Pancreas (tissue), 10 donors: ENCODE measurements at regions not wholly inside any gene's neighbourhood (a gene's known extent, or its start where the extent isn't known, plus 50 kb on each side); places are given as distances from the start of the nearest gene placed in this dataset.

Experiments used
- ATAC-seq, 4 donors: fragments of 200-7000 bp; cut with Tn5 transposase; one replicate each; pipeline versions ENCODE4 v1.8.0 to v1.9.1; 2020; ENCODE audit warnings: mild to moderate bottlenecking in 4 of 4, moderate library complexity in 4 of 4
- DNase-seq, 6 donors: peaks; one replicate each; pipeline ENCODE4 v3.0.0-alpha.2; 2020
- FAIRE-seq: peaks from 2 replicates; lab custom pipeline; 2012; peaks lifted over from hg19 to GRCh38; lab: Jason Lieb, UNC
- H3K27ac ChIP-seq, 4 donors: fragments of 200-600 bp; sonication (generic); 1 replicate in 3 of 4; 2 replicates in 1 of 4; pipeline versions ENCODE4 v1.5.0 to v1.8.0; 2020
- H3K27me3 ChIP-seq, 4 donors: fragments of 200-600 bp; one replicate each; pipeline ENCODE4 v1.8.0; 2021
- H3K36me3 ChIP-seq, 3 donors: fragments of 200-600 bp; sonication (generic) in 1 of 3; one replicate each; pipeline versions ENCODE4 v1.5.0 to v1.8.0; 2020 to 2021
- H3K4me1 ChIP-seq, 3 donors: fragments of 200-600 bp; one replicate each; pipeline ENCODE4 v1.8.0; 2021
- H3K4me3 ChIP-seq, 4 donors: fragments of 200-600 bp; sonication (generic) in 2 of 4; one replicate each; pipeline versions ENCODE4 v1.5.0 to v1.8.0; 2020 to 2021
- H3K9me3 ChIP-seq, 4 donors: fragments of 200-600 bp; one replicate each; pipeline ENCODE4 v1.8.0; 2021
- CTCF ChIP-seq, 4 donors: fragments of 200-600 bp; sonication (generic) in 3 of 4; IDR thresholded peaks; one replicate each; pipeline versions ENCODE4 v1.5.0 to v1.8.0; 2021; ENCODE audit warnings: antibody characterized with exemption in 4 of 4
- WGBS, 2 donors: extraction: QIAGEN DNeasy Blood & Tissue Kit; methylation state at CpG; one replicate each; pipeline ENCODE4 v1.1.7; 2013; 5-methylcytosine and 5-hydroxymethylcytosine counted together
- intact Hi-C, 3 donors: fragments of 100-400 bp; cut with DNase I; formaldehyde crosslinking; loops; one replicate each; pipeline versions ENCODE4 v1.11.1 to v1.14.2; 2022
- donor health status: healthy with polysubstance abuse.
- donor health status: DM: no; HTN: no; CAD: no; lungs with moderate emphysema.
- donor health status: DM: no; HTN: no; CAD: no.
- donor health status: control.
- donor health status: control.
- donor health status: Bipolar disorder and iron deficiency.
- donor health status: DM: yes; HTN: yes; CAD: no.
- donor health status: DM: no; HTN: no; CAD: no.
- donor health status: DM: no; HTN: no; CAD: no.
- donor health status: DM: yes; HTN: yes; CAD: no.

DNA sequence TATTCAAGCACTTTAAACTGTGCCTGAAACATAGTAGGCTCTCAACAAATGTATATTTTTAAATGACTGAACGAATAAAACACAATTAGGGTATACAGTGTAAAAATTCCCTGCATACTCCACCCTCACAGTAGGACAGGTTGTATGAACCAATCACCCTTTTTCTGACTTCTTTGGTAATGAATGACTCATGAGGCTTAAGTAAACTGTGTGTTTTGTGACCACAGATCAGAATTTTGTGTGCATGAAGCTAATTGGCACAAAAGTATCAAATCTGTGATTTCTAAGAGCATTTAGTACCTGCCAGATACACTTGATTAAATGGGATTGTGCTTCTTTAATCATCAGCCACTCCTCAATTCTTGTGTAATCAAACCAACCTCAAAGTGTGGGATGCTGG, 109.9 kb upstream of the MAP4K3 start:
- WGBS, 2 donors, result 80 to 88% methylated on average over 1 of the region's 1 CpG
- TF ChIP-seq CTCF (IDR thresholded peaks at IDR 0.05), result no peak
- Histone ChIP-seq H3K4me1 (peaks cover 8 to 30% (median 28%) of the 10 kb centered on the region in 3 donors), H3K9me3 (no peaks in the 10 kb centered on the region), H3K36me3 (no peaks in the 10 kb centered on the region), H3K27ac (no peak overlapping the region), H3K27me3 (no peaks in the 10 kb centered on the region), H3K4me3 (no peak overlapping the region)
- ATAC-seq, result no peak
- no peak for DNase-seq
- no peak for FAIRE-seq
- intact Hi-C loops, result no loop called here

- Histone ChIP-seq H3K4me1 (peaks cover 8 to 30% (median 28%) of the 10 kb centered on the region in 3 donors), H3K9me3 (no peaks in the 10 kb centered on the region), H3K27ac (no peak overlapping the region), H3K4me3 (no peak overlapping the region), H3K36me3 (no peaks in the 10 kb centered on the region), H3K27me3 (no peaks in the 10 kb centered on the region)
- FAIRE-seq (no peak), ATAC-seq (no peak), DNase-seq (no peak)
- TF ChIP-seq CTCF (IDR thresholded peaks at IDR 0.05), result no peak
- 95% methylated on average over 9 of the region's 9 CpGs for WGBS, 2 donors
- intact Hi-C loops, result no loop called here
These were observed 111.0 kb upstream of the MAP4K3 start for GRCh38 chr2:39547811-39548719.

DNA sequence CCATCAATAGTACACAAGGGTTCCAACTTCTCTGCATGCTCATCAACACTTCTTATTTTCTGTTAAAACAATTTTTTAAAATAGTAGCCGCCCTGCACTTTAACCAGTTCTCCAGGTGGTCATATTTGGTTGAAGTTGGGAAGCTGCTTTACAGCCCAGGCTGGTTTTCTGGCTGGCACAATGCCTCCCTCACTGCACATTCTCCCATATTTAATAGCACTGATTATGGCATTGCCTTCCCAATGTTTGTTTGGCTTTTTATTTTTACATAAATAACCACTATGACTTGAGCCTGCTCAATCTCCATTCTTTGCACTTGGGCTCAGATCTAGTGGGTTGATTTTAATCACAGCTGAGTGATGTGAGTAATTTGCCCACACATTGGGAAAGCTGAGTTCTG, 111.9 kb upstream of the MAP4K3 start:
- no peaks in the 10 kb centered on the region for H3K36me3 ChIP-seq
- no peaks in the 10 kb centered on the region for H3K27me3 ChIP-seq
- intact Hi-C loops, result no loop called here
- H3K4me3 ChIP-seq, result no peak overlapping the region
- no peak for DNase-seq
- H3K4me1 ChIP-seq, result peaks cover 8 to 30% (median 28%) of the 10 kb centered on the region in 3 donors
- H3K27ac ChIP-seq, result peak overlapping the region in 1 of 4 donors; percentile 46
- TF ChIP-seq CTCF (IDR thresholded peaks at IDR 0.05), result no peak
- no peak for FAIRE-seq
- no peak for ATAC-seq
- no peaks in the 10 kb centered on the region for H3K9me3 ChIP-seq
- 71 to 81% methylated on average over 1 of the region's 1 CpG for WGBS, 2 donors

GRCh38 chr2:39549718-39550464, 112.8 kb upstream of the MAP4K3 start:
- H3K36me3 ChIP-seq, result no peaks in the 10 kb centered on the region
- H3K27me3 ChIP-seq, result no peaks in the 10 kb centered on the region
- H3K4me3 ChIP-seq, result no peak overlapping the region
- no peak for FAIRE-seq
- peak; percentile 71 to 75 (median 72) for ATAC-seq
- H3K27ac ChIP-seq, result peak overlapping the region in 3 of 4 donors; percentile 16 to 64 (median 46)
- DNase-seq, result peak in 3 of 6 donors; percentile 25 to 53 (median 31)
- WGBS, 2 donors, result 50 to 51% methylated on average over 9 of the region's 9 CpGs
- TF ChIP-seq CTCF (IDR thresholded peaks at IDR 0.05), result no peak
- no peaks in the 10 kb centered on the region for H3K9me3 ChIP-seq
- H3K4me1 ChIP-seq, result peaks cover 8 to 30% (median 28%) of the 10 kb centered on the region in 3 donors
- intact Hi-C loops, result no loop called here
